Neural cell (in vitro differentiated cells): ENCODE measurements at regions not wholly inside any gene's neighbourhood (a gene's known extent, or its start where the extent isn't known, plus 50 kb on each side); places are given as distances from the start of the nearest gene placed in this dataset.
"Not testable (repeated sequence)": the region's sequence is repeated elsewhere in the genome, so short reads cannot be mapped to it uniquely, and the experiment has no call there.

ENCODE experiments used
- H2AFZ ChIP-seq: fragments of 200-600, 300-800 bp; sonication (generic), shearing (Covaris generic); 2 replicates; pipeline ENCODE4 v1.6.0; 2014; ENCODE audit warnings: low read depth, mild to moderate bottlenecking, antibody characterized with exemption, low read length, moderate library complexity
- H3F3A ChIP-seq: fragments of 200-600 bp; shearing (Covaris generic); 2 replicates; pipeline ENCODE4 v1.6.1; 2016; ENCODE audit warnings: mild to moderate bottlenecking, moderate library complexity, mixed read lengths, antibody characterized with exemption, low read length; ENCODE audit not compliant: insufficient read depth, poor library complexity, severe bottlenecking
- H3K27ac ChIP-seq: fragments of 200-600, 300-800 bp; sonication (generic), shearing (Covaris generic); 2 replicates; pipeline ENCODE4 v1.5.1; 2014; ENCODE audit warnings: mild to moderate bottlenecking, low read length, moderate library complexity
- H3K27me3 ChIP-seq: fragments of 300-800, 200-600 bp; sonication (generic), shearing (Covaris generic); 2 replicates; pipeline ENCODE4 v1.6.0; 2014; ENCODE audit warnings: mild to moderate bottlenecking, low read depth, low read length, moderate library complexity; ENCODE audit not compliant: insufficient read depth
- H3K36me3 ChIP-seq: fragments of 300-800, 200-600 bp; sonication (generic), shearing (Covaris generic); 2 replicates; pipeline ENCODE4 v1.5.1; 2014; ENCODE audit warnings: mild to moderate bottlenecking, antibody characterized with exemption, low read length, moderate library complexity; ENCODE audit not compliant: insufficient read depth
- H3K4me2 ChIP-seq: fragments of 300-800, 200-600 bp; sonication (generic), shearing (Covaris generic); 2 replicates; pipeline ENCODE4 v1.6.0; 2014; ENCODE audit warnings: mild to moderate bottlenecking, low read length
- H3K4me3 ChIP-seq: fragments of 300-800, 200-600 bp; sonication (generic), shearing (Covaris generic); 2 replicates; pipeline ENCODE4 v1.5.1; 2014; ENCODE audit warnings: mild to moderate bottlenecking, low read length, moderate library complexity
- H3K79me2 ChIP-seq: fragments of 200-600 bp; shearing (Covaris generic); replicated peaks from 2 replicates; pipeline ENCODE4 v1.6.0; 2014; ENCODE audit warnings: mild to moderate bottlenecking, low read length, moderate library complexity; ENCODE audit not compliant: insufficient read depth
- H3K9ac ChIP-seq: fragments of 300-800, 200-600 bp; sonication (generic), shearing (Covaris generic); 2 replicates; pipeline ENCODE4 v1.6.1; 2016; ENCODE audit warnings: mild to moderate bottlenecking, low read length, mixed read lengths
- H3K9me2 ChIP-seq: fragments of 200-600 bp; shearing (Covaris generic); 2 replicates; pipeline ENCODE4 v1.6.1; 2016; ENCODE audit warnings: mild to moderate bottlenecking, low read length, mixed read lengths; ENCODE audit not compliant: insufficient read depth
- H3K9me3 ChIP-seq: fragments of 200-600, 300-800 bp; sonication (generic), shearing (Covaris generic); 2 replicates; pipeline ENCODE4 v1.6.1; 2016; ENCODE audit warnings: mild to moderate bottlenecking, mixed run types, low read length, moderate library complexity, mixed read lengths
- H4K20me1 ChIP-seq: fragments of 200-600 bp; shearing (Covaris generic); 2 replicates; pipeline ENCODE4 v1.6.1; 2016; ENCODE audit warnings: mild to moderate bottlenecking, mixed run types; ENCODE audit not compliant: insufficient read depth
- CTCF ChIP-seq: fragments of 450-650 bp; IDR thresholded peaks from 2 replicates; pipeline ENCODE4 v1.5.1; 2014; ENCODE audit warnings: antibody characterized with exemption, mild to moderate bottlenecking, moderate library complexity; ENCODE audit not compliant: poor library complexity, severe bottlenecking
- EP300 ChIP-seq: fragments of 450-650 bp; conservative IDR thresholded peaks from 2 replicates; pipeline ENCODE4 v1.6.1; 2014; ENCODE audit warnings: antibody characterized with exemption, mild to moderate bottlenecking, moderate library complexity; ENCODE audit not compliant: poor library complexity, severe bottlenecking
- EZH2 ChIP-seq: fragments of 200-600, 300-800 bp; shearing (Covaris generic), sonication (generic); IDR thresholded peaks from 2 replicates; pipeline ENCODE4 v1.6.1; 2014; ENCODE audit warnings: antibody characterized with exemption, low read length, borderline replicate concordance, mild to moderate bottlenecking; ENCODE audit not compliant: insufficient read depth, poor library complexity, severe bottlenecking
- MXI1 ChIP-seq: fragments of 450-650 bp; conservative IDR thresholded peaks from 2 replicates; pipeline ENCODE4 v1.6.1; 2014; ENCODE audit warnings: antibody characterized with exemption, mild to moderate bottlenecking; ENCODE audit not compliant: poor library complexity, severe bottlenecking
- POLR2AphosphoS5 ChIP-seq: IDR thresholded peaks from 2 replicates; pipeline ENCODE4 v1.6.1; 2012
- RAD21 ChIP-seq: fragments of 450-650 bp; conservative IDR thresholded peaks from 2 replicates; pipeline ENCODE4 v1.6.1; 2014; ENCODE audit warnings: antibody characterized with exemption, mild to moderate bottlenecking, moderate library complexity
- REST ChIP-seq: IDR thresholded peaks from 2 replicates; pipeline ENCODE4 v1.6.1; 2012; ENCODE audit warnings: borderline replicate concordance
- SMC3 ChIP-seq: fragments of 450-650 bp; conservative IDR thresholded peaks from 2 replicates; pipeline ENCODE4 v1.6.1; 2014; ENCODE audit warnings: antibody characterized with exemption, mild to moderate bottlenecking, moderate library complexity; ENCODE audit not compliant: poor library complexity
- TAF1 ChIP-seq: IDR thresholded peaks from 2 replicates; pipeline ENCODE4 v1.6.1; 2012; ENCODE audit warnings: low read depth

- no peaks in the 10 kb centered on the region for H4K20me1 ChIP-seq
- no peaks in the 10 kb centered on the region for H3K9me3 ChIP-seq
- TF ChIP-seq CTCF (no peak), SMC3 (no peak), REST (no peak), MXI1 (no peak), EP300 (no peak), RAD21 (no peak), EZH2 (no peak), TAF1 (no peak), POLR2AphosphoS5 (no peak)
These were observed 372.1 kb downstream of the ZNF674 start for GRCh38 chrX:46173159-46173558.

GRCh38 chrX:46171457-46171856, 373.8 kb downstream of the ZNF674 start:
- not testable (repeated sequence) for H3K27ac ChIP-seq, H2AFZ ChIP-seq, H3K79me2 ChIP-seq, H3F3A ChIP-seq, H4K20me1 ChIP-seq, H3K9ac ChIP-seq, H3K36me3 ChIP-seq, H3K4me2 ChIP-seq, H3K9me2 ChIP-seq, H3K4me3 ChIP-seq, H3K9me3 ChIP-seq, H3K27me3 ChIP-seq

More at GRCh38 chrX:46173159-46173558, 372.1 kb downstream of the ZNF674 start:
- no peaks in the 10 kb centered on the region for H3K9me2 ChIP-seq
- H3F3A ChIP-seq: no peaks in the 10 kb centered on the region
- no peaks in the 10 kb centered on the region for H3K36me3 ChIP-seq
- no peaks in the 10 kb centered on the region for H3K79me2 ChIP-seq
- H3K27me3 ChIP-seq: no peaks in the 10 kb centered on the region
- H3K27ac ChIP-seq: no peak overlapping the region
- no peak overlapping the region for H3K9ac ChIP-seq
- no peak overlapping the region for H3K4me3 ChIP-seq
- no peak overlapping the region for H3K4me2 ChIP-seq
- H2AFZ ChIP-seq: no peak overlapping the region

GRCh38 chrX:46169808-46170207, 375.4 kb downstream of the ZNF674 start:
- H3K36me3 ChIP-seq: no peaks in the 10 kb centered on the region
- no peak overlapping the region for H3K9ac ChIP-seq
- H3K27ac ChIP-seq: no peak overlapping the region
- H2AFZ ChIP-seq: no peak overlapping the region
- TF ChIP-seq MXI1: no peak
- TF ChIP-seq EP300: no peak
- no peak for TF ChIP-seq EZH2
- no peak for TF ChIP-seq TAF1
- no peak for TF ChIP-seq REST
- no peak for TF ChIP-seq RAD21
- no peak for TF ChIP-seq POLR2AphosphoS5
- TF ChIP-seq SMC3: no peak
- TF ChIP-seq CTCF: no peak
- H3K4me3 ChIP-seq: no peak overlapping the region
- H3K9me2 ChIP-seq: no peaks in the 10 kb centered on the region
- H3K27me3 ChIP-seq: no peaks in the 10 kb centered on the region
- no peaks in the 10 kb centered on the region for H3K9me3 ChIP-seq
- no peaks in the 10 kb centered on the region for H4K20me1 ChIP-seq
- H3K4me2 ChIP-seq: no peak overlapping the region
- no peaks in the 10 kb centered on the region for H3K79me2 ChIP-seq
- no peaks in the 10 kb centered on the region for H3F3A ChIP-seq
